PC-9 (cell line): ENCODE measurements at regions not wholly inside any gene's neighbourhood (a gene's known extent, or its start where the extent isn't known, plus 50 kb on each side); places are given as distances from the start of the nearest gene placed in this dataset.

Experiments
- CTCF ChIP-seq: fragments of 200-600 bp; sonication (generic); conservative IDR thresholded peaks from 2 replicates; pipeline ENCODE4 v1.6.1; 2017; ENCODE audit warnings: mixed run types, antibody characterized with exemption, mild to moderate bottlenecking, moderate library complexity
- EZH2 ChIP-seq: fragments of 200-600 bp; sonication (generic); IDR thresholded peaks from 2 replicates; pipeline ENCODE4 v1.8.0; 2017; ENCODE audit warnings: antibody characterized with exemption, low read depth

DNA sequence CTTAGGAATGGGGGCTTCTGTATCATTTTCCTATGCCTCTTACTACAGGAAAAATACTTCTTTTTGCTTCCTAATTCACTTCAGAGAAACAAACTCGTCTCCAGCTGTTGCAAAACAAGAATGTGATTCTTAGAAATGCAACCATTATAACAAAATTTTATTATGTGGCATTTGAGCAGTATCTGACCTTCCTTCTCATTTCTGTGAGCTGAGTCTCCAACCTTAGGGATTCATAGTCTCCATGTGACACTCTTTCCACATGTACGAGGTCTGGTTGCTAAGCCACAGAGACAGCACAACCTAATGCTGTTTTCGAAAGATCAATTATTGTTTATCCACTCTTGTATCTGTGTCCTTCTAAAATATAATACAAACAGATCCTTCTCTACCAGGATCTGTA lies 75.3 kb upstream of the RGS4 start:
- TF ChIP-seq CTCF, result no peak
- TF ChIP-seq EZH2, result no peak
